A549 (cell line): ENCODE measurements at regions not wholly inside any gene's neighbourhood (a gene's known extent, or its start where the extent isn't known, plus 50 kb on each side); places are given as distances from the start of the nearest gene placed in this dataset.

ENCODE experiments used
- ATAC-seq, 2 experiments: fragments of 200-7000 bp in 1 of 2; fragments of >200 bp in 1 of 2; cut with Nextera tagmentation in 1 of 2; cut with Tn5 transposase in 1 of 2; 3 replicates each; pipeline versions ENCODE4 v1.8.0 to v1.9.1; 2018 to 2020; ENCODE audit warnings: mild to moderate bottlenecking in 1 of 2, moderate library complexity in 1 of 2
- CTCF ChIA-PET: fragments of 300-600 bp; sonication (Branson Sonifier 250); formaldehyde crosslinking; extraction: SDS; loops from one replicate; lab custom pipeline; 2021; ENCODE audit warnings: antibody characterized with exemption, inconsistent platforms; lab: Yijun Ruan, JAX
- POLR2A ChIA-PET: fragments of 350-600 bp; formaldehyde crosslinking; extraction: SDS; loops from one replicate; lab custom pipeline; 2021; ENCODE audit warnings: antibody characterized with exemption, inconsistent platforms; lab: Yijun Ruan, JAX
- DNase-seq, 2 experiments: peaks; one replicate each; pipeline versions ENCODE4 v3.0.0 to v3.0.0-alpha.2; 2011 to 2016; ENCODE audit warnings: low read depth in 1 of 2, low spot score in 1 of 2
- FAIRE-seq: peaks from 2 replicates; lab custom pipeline; 2011; peaks lifted over from hg19 to GRCh38; lab: Jason Lieb, UNC
- H3K27ac ChIP-seq, 2 experiments: fragments of >200 bp; sonication (Bioruptor Twin); formaldehyde crosslinking; 3 replicates each; pipeline ENCODE4 v1.5.1; 2016 to 2017
- H3K4me1 ChIP-seq: fragments of >200 bp; sonication (Bioruptor Twin); formaldehyde crosslinking; 3 replicates; pipeline ENCODE4 v1.6.1; 2016
- H3K4me2 ChIP-seq: fragments of >200 bp; sonication (Bioruptor Twin); formaldehyde crosslinking; 3 replicates; pipeline ENCODE4 v1.6.1; 2016
- H3K4me3 ChIP-seq: fragments of >200 bp; sonication (Bioruptor Twin); formaldehyde crosslinking; 3 replicates; pipeline ENCODE4 v1.5.1; 2016
- H3K9me3 ChIP-seq: fragments of >200 bp; sonication (Bioruptor Twin); formaldehyde crosslinking; 3 replicates; pipeline ENCODE4 v1.6.1; 2016
- BHLHE40 ChIP-seq: IDR thresholded peaks from 2 replicates; pipeline ENCODE4 v1.6.1; 2012; ENCODE audit warnings: low read depth, low read length, inconsistent platforms
- CHD4 ChIP-seq: fragments of 200-600 bp; sonication (generic); IDR thresholded peaks from 2 replicates; pipeline ENCODE4 v1.6.1; 2016; ENCODE audit warnings: antibody characterized with exemption, mild to moderate bottlenecking, borderline replicate concordance
- EP300 ChIP-seq, 2 experiments: fragments of >200 bp; sonication (Bioruptor Twin); formaldehyde crosslinking; IDR thresholded peaks; 2 replicates in 1 of 2; 3 replicates in 1 of 2; pipeline ENCODE4 v1.6.1; 2016 to 2017
- ESRRA ChIP-seq: fragments of 150-350 bp; IDR thresholded peaks from 2 replicates; pipeline ENCODE4 v1.6.1; 2014; ENCODE audit warnings: mild to moderate bottlenecking, low read length, borderline replicate concordance
- FOSL2 ChIP-seq, 2 experiments: fragments of 450-650 bp in 1 of 2; fragments of >200 bp in 1 of 2; sonication (Bioruptor Twin) in 1 of 2; formaldehyde crosslinking; IDR thresholded peaks; 2 replicates each; pipeline versions ENCODE4 v1.5.0 to v1.6.1; 2016 to 2020; ENCODE audit warnings: mild to moderate bottlenecking in 1 of 2, moderate library complexity in 1 of 2
- FOXS1 ChIP-seq: fragments of 250-450 bp; sonication (Bioruptor Pico); IDR thresholded peaks from 2 replicates; pipeline ENCODE4 v1.5.0; 2020; ENCODE audit warnings: mild to moderate bottlenecking, moderate library complexity
- GATA3 ChIP-seq: IDR thresholded peaks from 2 replicates; pipeline ENCODE4 v1.6.1; 2012; ENCODE audit warnings: borderline replicate concordance
- HDAC2 ChIP-seq: fragments of 200-600 bp; sonication (generic); IDR thresholded peaks from 2 replicates; pipeline ENCODE4 v1.6.1; 2016
- HOXB13 ChIP-seq: fragments of 250-450 bp; sonication (Bioruptor Pico); IDR thresholded peaks from 2 replicates; pipeline ENCODE4 v1.5.0; 2020; ENCODE audit warnings: low read depth, mild to moderate bottlenecking, moderate library complexity
- HOXB5 ChIP-seq: fragments of 250-450 bp; sonication (Bioruptor Pico); IDR thresholded peaks from 2 replicates; pipeline ENCODE4 v1.5.0; 2020; ENCODE audit warnings: mild to moderate bottlenecking, moderate library complexity
- JUN ChIP-seq, 2 experiments: fragments of >200 bp; sonication (Bioruptor Twin); formaldehyde crosslinking; IDR thresholded peaks; 2 replicates in 1 of 2; 3 replicates in 1 of 2; pipeline ENCODE4 v1.6.1; 2016 to 2017
- KDM1A ChIP-seq: fragments of 200-600 bp; sonication (generic); IDR thresholded peaks from 2 replicates; pipeline ENCODE4 v1.6.1; 2016; ENCODE audit warnings: low read depth, mild to moderate bottlenecking
- KDM5A ChIP-seq: fragments of 200-600 bp; sonication (generic); IDR thresholded peaks from 2 replicates; pipeline ENCODE4 v1.6.1; 2016; ENCODE audit warnings: antibody characterized with exemption, mild to moderate bottlenecking
- MAFK ChIP-seq: fragments of 450-650 bp; IDR thresholded peaks from 2 replicates; pipeline ENCODE4 v1.6.1; 2014; ENCODE audit not compliant: partially characterized antibody
- NFE2L2 ChIP-seq: fragments of 150-350 bp; conservative IDR thresholded peaks from 2 replicates; pipeline ENCODE4 v1.6.1; 2014; ENCODE audit warnings: low read length
- NR3C1 ChIP-seq: fragments of >200 bp; sonication (Bioruptor Twin); formaldehyde crosslinking; IDR thresholded peaks from 3 replicates; pipeline ENCODE4 v1.6.1; 2017
- POLR2A ChIP-seq: IDR thresholded peaks from 2 replicates; pipeline ENCODE4 v1.6.1; 2012; ENCODE audit warnings: mild to moderate bottlenecking, low read length
- RAD21 ChIP-seq, 2 experiments: fragments of >200 bp in 1 of 2; sonication (Bioruptor Twin) in 1 of 2; formaldehyde crosslinking in 1 of 2; IDR thresholded peaks in 1 of 2; conservative IDR thresholded peaks in 1 of 2; 2 replicates in 1 of 2; 3 replicates in 1 of 2; pipeline ENCODE4 v1.6.1; 2012 to 2018; ENCODE audit warnings: inconsistent platforms in 1 of 2
- REST ChIP-seq: fragments of 200-600 bp; sonication (generic); IDR thresholded peaks from 2 replicates; pipeline ENCODE4 v1.6.1; 2016; ENCODE audit warnings: antibody characterized with exemption, mild to moderate bottlenecking, moderate library complexity
- TFCP2L1 ChIP-seq: fragments of 250-450 bp; sonication (Bioruptor Pico); IDR thresholded peaks from 2 replicates; pipeline ENCODE4 v1.5.0; 2021; ENCODE audit warnings: mild to moderate bottlenecking
- USF2 ChIP-seq: fragments of 450-650 bp; IDR thresholded peaks from 2 replicates; pipeline ENCODE4 v1.6.1; 2014; ENCODE audit warnings: antibody characterized with exemption
- ZSCAN20 ChIP-seq: fragments of 250-450 bp; sonication (Bioruptor Pico); IDR thresholded peaks from 2 replicates; pipeline ENCODE4 v1.8.0; 2022; ENCODE audit warnings: mild to moderate bottlenecking, moderate library complexity
- WGBS: methylation state at CpG from one replicate; pipeline ENCODE4 v1.1.6; 2017; ENCODE audit errors: missing lambda C conversion rate; 5-methylcytosine and 5-hydroxymethylcytosine counted together
- TF ChIP-seq, protein P1 (sequence below): IDR thresholded peaks from 2 replicates; pipeline ENCODE4 v1.6.1; 2012
- TF ChIP-seq, protein P2 (sequence below): IDR thresholded peaks from 2 replicates; pipeline ENCODE4 v1.6.1; 2012

GRCh38 chr17:77847221-77848085, 111.0 kb upstream of the TNRC6C start (continued):
- TF ChIP-seq BHLHE40 (no peak), ZSCAN20 (no peak), FOSL2 (IDR thresholded peaks at IDR 0.05) (no peak), FOSL2 (CRISPR knock-in tag; IDR thresholded peaks at IDR 0.05) (no peak), HOXB5 (CRISPR knock-in tag) (no peak), ESRRA (no peak), MAFK (no peak), RAD21 (conservative IDR thresholded peaks at IDR 0.05 in 1 of 2, IDR thresholded peaks at IDR 0.05 in 1 of 2) (no peak), HDAC2 (no peak)

- peak in 1 of 2 experiments; percentile 34 for DNase-seq
- CTCF ChIA-PET, result interaction anchor here (0.6 to 1.8 kb wide), 3 partner anchors 10 to 1549 kb away, joined by 3 to 5 read pairs (median 4); no protein-coding TSS in a partner anchor
- H3K4me3 ChIP-seq, result no peak overlapping the region
These were observed 110.2 kb upstream of the TNRC6C start for GRCh38 chr17:77848257-77848656.

More at GRCh38 chr17:77848257-77848656, 110.2 kb upstream of the TNRC6C start:
- ATAC-seq (peak; percentile 27 to 56), FAIRE-seq (no peak)
- no peaks in the 10 kb centered on the region for H3K4me1 ChIP-seq
- POLR2A ChIA-PET, result interaction anchor here (1.2 kb wide), 1 partner anchor 110 kb away, joined by 6 read pairs; the partner anchor contains the start of gene TNRC6C
- no peak overlapping the region for H3K4me2 ChIP-seq
- TF ChIP-seq, protein P1, sequence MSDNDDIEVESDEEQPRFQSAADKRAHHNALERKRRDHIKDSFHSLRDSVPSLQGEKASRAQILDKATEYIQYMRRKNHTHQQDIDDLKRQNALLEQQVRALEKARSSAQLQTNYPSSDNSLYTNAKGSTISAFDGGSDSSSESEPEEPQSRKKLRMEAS, result no peak
- TF ChIP-seq JUN (IDR thresholded peaks at IDR 0.05) (no peak), CHD4 (no peak), EP300 (IDR thresholded peaks at IDR 0.05) (no peak), FOXS1 (no peak), NFE2L2 (no peak), MAFK (no peak), ESRRA (no peak), USF2 (no peak), GATA3 (no peak), HOXB13 (no peak), NR3C1 (no peak), KDM5A (no peak), REST (no peak), POLR2A (no peak), KDM1A (no peak), TFCP2L1 (CRISPR knock-in tag) (no peak)
- TF ChIP-seq, protein P2, sequence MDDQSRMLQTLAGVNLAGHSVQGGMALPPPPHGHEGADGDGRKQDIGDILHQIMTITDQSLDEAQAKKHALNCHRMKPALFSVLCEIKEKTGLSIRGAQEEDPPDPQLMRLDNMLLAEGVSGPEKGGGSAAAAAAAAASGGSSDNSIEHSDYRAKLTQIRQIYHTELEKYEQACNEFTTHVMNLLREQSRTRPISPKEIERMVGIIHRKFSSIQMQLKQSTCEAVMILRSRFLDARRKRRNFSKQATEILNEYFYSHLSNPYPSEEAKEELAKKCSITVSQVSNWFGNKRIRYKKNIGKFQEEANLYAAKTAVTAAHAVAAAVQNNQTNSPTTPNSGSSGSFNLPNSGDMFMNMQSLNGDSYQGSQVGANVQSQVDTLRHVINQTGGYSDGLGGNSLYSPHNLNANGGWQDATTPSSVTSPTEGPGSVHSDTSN, result no peak
- H3K9me3 ChIP-seq, result no peaks in the 10 kb centered on the region
- 59% methylated on average over 12 of the region's 12 CpGs for WGBS
- no peak overlapping the region for H3K27ac ChIP-seq
